EH (cell line): ENCODE measurements at regions not wholly inside any gene's neighbourhood (a gene's known extent, or its start where the extent isn't known, plus 50 kb on each side); places are given as distances from the start of the nearest gene placed in this dataset.
A peak's percentile ranks its signal among the peaks of the same experiment; 100 is the strongest.

Source experiments
- DNase-seq: peaks from one replicate; pipeline ENCODE4 v3.0.0-alpha.2; 2015; ENCODE audit warnings: low read depth

- no peak for DNase-seq
Measured at GRCh38 chr10:47077941-47078340, 166.7 kb downstream of the PTPN20 start.

GRCh38 chr10:47078393-47079203 lies 167.4 kb downstream of the PTPN20 start:
- no peak for DNase-seq

GRCh38 chr10:47079204-47079580 lies 168.0 kb downstream of the PTPN20 start:
- DNase-seq = peak; percentile 60

- no peak for DNase-seq
Measured at GRCh38 chr10:47081264-47081663, 170.0 kb downstream of the PTPN20 start.

GRCh38 chr10:47082055-47082784 lies 171.0 kb downstream of the PTPN20 start:
- no peak for DNase-seq

GRCh38 chr10:47087667-47088066 lies 176.4 kb downstream of the PTPN20 start:
- DNase-seq = no peak

GRCh38 chr10:47088656-47089354 lies 177.6 kb downstream of the PTPN20 start:
- no peak for DNase-seq

GRCh38 chr10:47090042-47090441 lies 178.8 kb downstream of the PTPN20 start:
- DNase-seq = no peak

- no peak for DNase-seq
Measured at GRCh38 chr10:47090903-47091302, 179.7 kb downstream of the PTPN20 start.

GRCh38 chr10:47091421-47091820 lies 180.2 kb downstream of the PTPN20 start:
- DNase-seq = no peak

GRCh38 chr10:47092376-47092775 lies 181.1 kb downstream of the PTPN20 start:
- DNase-seq = no peak

- no peak for DNase-seq
Measured at GRCh38 chr10:47092831-47093230, 181.6 kb downstream of the PTPN20 start.

- DNase-seq = no peak
Measured at GRCh38 chr10:47094126-47094525, 182.9 kb downstream of the PTPN20 start.

- no peak for DNase-seq
Measured at GRCh38 chr10:47094636-47095035, 183.4 kb downstream of the PTPN20 start.

GRCh38 chr10:47095211-47095610 lies 184.0 kb downstream of the PTPN20 start:
- no peak for DNase-seq

- DNase-seq = no peak
Measured at GRCh38 chr10:47095848-47096612, 184.8 kb downstream of the PTPN20 start.

- DNase-seq = no peak
Measured at GRCh38 chr10:47098238-47098637, 187.0 kb downstream of the PTPN20 start.

GRCh38 chr10:47098964-47099363 lies 187.7 kb downstream of the PTPN20 start:
- no peak for DNase-seq

- DNase-seq = no peak
Measured at GRCh38 chr10:47099474-47099873, 188.2 kb downstream of the PTPN20 start.

- DNase-seq = no peak
Measured at GRCh38 chr10:47101196-47101595, 190.0 kb downstream of the PTPN20 start.

- no peak for DNase-seq
Measured at GRCh38 chr10:47101807-47102206, 190.6 kb downstream of the PTPN20 start.

- DNase-seq = peak; percentile 32
Measured at GRCh38 chr10:47104151-47104605, 192.9 kb downstream of the PTPN20 start.
